DND-41 (cell line): ENCODE measurements at regions not wholly inside any gene's neighbourhood (a gene's known extent, or its start where the extent isn't known, plus 50 kb on each side); places are given as distances from the start of the nearest gene placed in this dataset.

Source experiments
- EZH2 ChIP-seq: IDR thresholded peaks from 3 replicates; pipeline ENCODE4 v1.6.1; 2012; ENCODE audit warnings: borderline replicate concordance, low read depth, mild to moderate bottlenecking, moderate library complexity, low read length, inconsistent platforms; ENCODE audit not compliant: severe bottlenecking
- TF ChIP-seq, protein P1 (sequence below): IDR thresholded peaks from 2 replicates; pipeline ENCODE4 v1.5.1; 2012; ENCODE audit warnings: borderline replicate concordance, low read length, moderate library complexity, mild to moderate bottlenecking; ENCODE audit not compliant: poor library complexity, severe bottlenecking; ENCODE audit errors: extremely low read depth

DNA sequence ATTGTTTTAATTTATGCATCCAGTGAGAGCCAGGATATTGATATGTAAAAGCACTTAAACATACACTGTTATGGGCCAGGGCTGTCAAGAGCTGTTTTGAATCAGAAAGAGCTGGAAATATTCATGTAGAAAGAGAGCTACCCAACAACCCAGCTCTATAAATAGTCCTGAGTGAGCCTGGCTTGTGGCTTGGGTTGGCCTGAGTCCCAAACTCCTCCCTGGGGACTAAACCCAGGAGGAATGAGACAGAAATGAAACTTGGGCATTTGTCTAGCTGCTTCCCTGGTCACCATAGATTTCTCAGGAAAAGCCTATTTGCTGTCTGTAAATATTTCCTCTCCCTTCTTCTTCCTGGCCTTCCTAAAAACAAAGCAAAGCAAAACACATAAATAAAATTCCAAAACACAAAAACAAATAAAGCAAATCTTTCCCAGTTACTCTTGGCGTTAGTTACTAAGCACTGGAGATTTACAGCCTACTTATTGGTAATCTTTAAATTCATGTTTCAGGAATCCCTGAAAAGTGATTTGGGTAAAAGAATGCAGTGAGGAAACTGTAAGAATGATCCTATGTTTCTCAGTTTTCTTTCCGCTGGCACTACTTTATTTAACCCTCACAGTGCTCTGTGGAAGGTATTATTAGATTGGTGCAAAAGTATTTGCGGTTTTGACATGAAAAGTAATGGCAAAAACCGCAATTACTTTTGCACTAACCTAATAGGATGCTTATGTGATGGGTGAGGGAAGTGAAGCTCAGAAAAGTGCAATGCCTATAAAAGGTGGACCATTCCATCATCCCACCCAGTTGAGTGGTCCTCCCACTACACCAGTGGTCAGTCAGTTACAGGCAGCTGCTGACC is 111.8 kb downstream of the CARTPT start:
- TF ChIP-seq, protein P1, sequence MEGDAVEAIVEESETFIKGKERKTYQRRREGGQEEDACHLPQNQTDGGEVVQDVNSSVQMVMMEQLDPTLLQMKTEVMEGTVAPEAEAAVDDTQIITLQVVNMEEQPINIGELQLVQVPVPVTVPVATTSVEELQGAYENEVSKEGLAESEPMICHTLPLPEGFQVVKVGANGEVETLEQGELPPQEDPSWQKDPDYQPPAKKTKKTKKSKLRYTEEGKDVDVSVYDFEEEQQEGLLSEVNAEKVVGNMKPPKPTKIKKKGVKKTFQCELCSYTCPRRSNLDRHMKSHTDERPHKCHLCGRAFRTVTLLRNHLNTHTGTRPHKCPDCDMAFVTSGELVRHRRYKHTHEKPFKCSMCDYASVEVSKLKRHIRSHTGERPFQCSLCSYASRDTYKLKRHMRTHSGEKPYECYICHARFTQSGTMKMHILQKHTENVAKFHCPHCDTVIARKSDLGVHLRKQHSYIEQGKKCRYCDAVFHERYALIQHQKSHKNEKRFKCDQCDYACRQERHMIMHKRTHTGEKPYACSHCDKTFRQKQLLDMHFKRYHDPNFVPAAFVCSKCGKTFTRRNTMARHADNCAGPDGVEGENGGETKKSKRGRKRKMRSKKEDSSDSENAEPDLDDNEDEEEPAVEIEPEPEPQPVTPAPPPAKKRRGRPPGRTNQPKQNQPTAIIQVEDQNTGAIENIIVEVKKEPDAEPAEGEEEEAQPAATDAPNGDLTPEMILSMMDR, result no peak
- TF ChIP-seq EZH2, result no peak
